IMR-90 (cell line): ENCODE measurements at regions not wholly inside any gene's neighbourhood (a gene's known extent, or its start where the extent isn't known, plus 50 kb on each side); places are given as distances from the start of the nearest gene placed in this dataset.

Experiments used
- ATAC-seq: fragments of 200-7000 bp; cut with Tn5 transposase; 2 replicates; pipeline ENCODE4 v1.9.1; 2020; ENCODE audit warnings: low read depth, mild to moderate bottlenecking, moderate library complexity
- BruUV-seq: library from RNA; stranded (reverse); fragments of 400-500 nt; replicated peaks from 2 replicates; lab custom pipeline; 2021; lab: Mats Ljungman, UMichigan
- CTCF ChIA-PET: fragments of 300-600 bp; formaldehyde crosslinking; extraction: SDS; loops from one replicate; lab custom pipeline; 2021; ENCODE audit warnings: antibody characterized with exemption; lab: Yijun Ruan, JAX
- POLR2A ChIA-PET: fragments of 300-600 bp; sonication (Branson Sonifier 250); formaldehyde crosslinking; loops from one replicate; lab custom pipeline; 2022; ENCODE audit warnings: antibody characterized with exemption; ENCODE audit not compliant: unreplicated experiment; lab: Charles Lee
- DNase-seq: peaks from one replicate; pipeline ENCODE4 v3.0.0; 2013
- H2AFZ ChIP-seq: replicated peaks from 2 replicates; pipeline ENCODE3; 2013; ENCODE audit warnings: low read length, mild to moderate bottlenecking; ENCODE audit not compliant: poor library complexity
- H2AK5ac ChIP-seq: 2 replicates; pipeline ENCODE4 v1.6.1; 2013; ENCODE audit warnings: low read depth, low read length, inconsistent platforms
- H2AK9ac ChIP-seq: replicated peaks from 2 replicates; pipeline ENCODE3; 2013; ENCODE audit warnings: mild to moderate bottlenecking, low read depth, low read length, moderate library complexity; ENCODE audit not compliant: poor library complexity
- H2BK120ac ChIP-seq: 2 replicates; pipeline ENCODE4 v1.6.1; 2013; ENCODE audit warnings: low read depth, low read length, inconsistent platforms
- H2BK15ac ChIP-seq: 3 replicates; pipeline ENCODE4 v1.6.1; 2013; ENCODE audit warnings: low read depth, low read length, inconsistent platforms
- H2BK20ac ChIP-seq: 2 replicates; pipeline ENCODE4 v1.6.1; 2013; ENCODE audit warnings: low read depth, mild to moderate bottlenecking, inconsistent platforms, low read length, moderate library complexity
- H2BK5ac ChIP-seq: 2 replicates; pipeline ENCODE4 v1.6.1; 2013; ENCODE audit warnings: mild to moderate bottlenecking, low read depth, low read length, inconsistent platforms; ENCODE audit not compliant: poor library complexity, severe bottlenecking
- H3K14ac ChIP-seq: replicated peaks from 2 replicates; pipeline ENCODE4 v1.6.1; 2013; ENCODE audit warnings: low read depth, low read length, inconsistent platforms
- H3K18ac ChIP-seq: 2 replicates; pipeline ENCODE4 v1.6.1; 2013; ENCODE audit warnings: low read depth, low read length, control low read depth
- H3K23ac ChIP-seq: 2 replicates; pipeline ENCODE4 v1.6.1; 2013; ENCODE audit warnings: low read depth, low read length, inconsistent platforms
- H3K27ac ChIP-seq: 2 replicates; pipeline ENCODE4 v1.5.1; 2013; ENCODE audit warnings: mild to moderate bottlenecking, control low read depth, low read length; ENCODE audit not compliant: insufficient read depth
- H3K27me3 ChIP-seq: 2 replicates; pipeline ENCODE4 v1.6.1; 2013; ENCODE audit warnings: low read length; ENCODE audit not compliant: control insufficient read depth, insufficient read depth
- H3K36me3 ChIP-seq: 2 replicates; pipeline ENCODE4 v1.6.1; 2013; ENCODE audit warnings: low read length, mixed read lengths; ENCODE audit not compliant: control insufficient read depth, insufficient read depth
- H3K4ac ChIP-seq: 2 replicates; pipeline ENCODE4 v1.6.1; 2013; ENCODE audit warnings: low read depth, low read length, inconsistent platforms
- H3K4me1 ChIP-seq: 2 replicates; pipeline ENCODE4 v1.6.1; 2013; ENCODE audit warnings: low read length, mixed read lengths; ENCODE audit not compliant: control insufficient read depth, insufficient read depth
- H3K4me2 ChIP-seq: 2 replicates; pipeline ENCODE4 v1.6.1; 2013; ENCODE audit warnings: low read depth, mild to moderate bottlenecking, control low read depth, low read length, moderate library complexity
- H3K4me3 ChIP-seq: 2 replicates; pipeline ENCODE4 v1.5.1; 2013; ENCODE audit warnings: low read depth, mild to moderate bottlenecking, control low read depth, low read length, moderate library complexity; ENCODE audit not compliant: insufficient read depth
- H3K56ac ChIP-seq: 2 replicates; pipeline ENCODE4 v1.6.1; 2013; ENCODE audit warnings: low read length, inconsistent platforms; ENCODE audit not compliant: insufficient read depth; ENCODE audit errors: extremely low read depth
- H3K79me1 ChIP-seq, 2 experiments: 2 replicates each; pipeline ENCODE4 v1.6.1; 2013; ENCODE audit warnings: low read length in 2 of 2, inconsistent platforms in 1 of 2, low read depth in 1 of 2
- H3K9ac ChIP-seq: 2 replicates; pipeline ENCODE4 v1.6.1; 2013; ENCODE audit warnings: low read depth, low read length, control low read depth
- H3K9me1 ChIP-seq: 2 replicates; pipeline ENCODE4 v1.6.1; 2013; ENCODE audit warnings: low read length, inconsistent platforms; ENCODE audit not compliant: insufficient read depth
- H3K9me3 ChIP-seq: 2 replicates; pipeline ENCODE4 v1.6.1; 2013; ENCODE audit warnings: low read length; ENCODE audit not compliant: control insufficient read depth, insufficient read depth
- H4K20me1 ChIP-seq: 2 replicates; pipeline ENCODE4 v1.6.1; 2013; ENCODE audit warnings: low read length, inconsistent platforms; ENCODE audit not compliant: insufficient read depth
- H4K5ac ChIP-seq: 2 replicates; pipeline ENCODE4 v1.6.1; 2013; ENCODE audit warnings: mild to moderate bottlenecking, low read depth, low read length, control low read depth
- H4K8ac ChIP-seq, 2 experiments: 2 replicates each; pipeline ENCODE4 v1.6.1; 2013; ENCODE audit warnings: low read depth in 2 of 2, low read length in 2 of 2, control low read depth in 1 of 2, inconsistent platforms in 1 of 2
- H4K91ac ChIP-seq: 2 replicates; pipeline ENCODE4 v1.6.1; 2013; ENCODE audit warnings: low read depth, low read length, inconsistent platforms; ENCODE audit not compliant: insufficient read depth
- BHLHE40 ChIP-seq: fragments of 150-350 bp; IDR thresholded peaks from 2 replicates; pipeline ENCODE4 v1.6.1; 2016; ENCODE audit warnings: mild to moderate bottlenecking, low read depth, low read length
- CEBPB ChIP-seq: IDR thresholded peaks from 2 replicates; pipeline ENCODE4 v1.6.1; 2012; ENCODE audit warnings: low read depth, low read length, improper control_type of control experiment
- CHD1 ChIP-seq: IDR thresholded peaks from 2 replicates; pipeline ENCODE4 v1.6.1; 2012; ENCODE audit warnings: low read depth, low read length, improper control_type of control experiment
- CTCF ChIP-seq: conservative IDR thresholded peaks from 2 replicates; pipeline ENCODE4 v1.5.1; 2012; ENCODE audit warnings: mild to moderate bottlenecking, low read depth, low read length, improper control_type of control experiment
- ELK1 ChIP-seq: fragments of 150-350 bp; IDR thresholded peaks from 2 replicates; pipeline ENCODE4 v1.6.1; 2016; ENCODE audit warnings: low read depth, mild to moderate bottlenecking, low read length, moderate library complexity, borderline replicate concordance
- FOS ChIP-seq: fragments of 150-350 bp; IDR thresholded peaks from 2 replicates; pipeline ENCODE4 v1.6.1; 2016; ENCODE audit warnings: low read depth, low read length
- MAFK ChIP-seq: IDR thresholded peaks from 2 replicates; pipeline ENCODE4 v1.6.1; 2012; ENCODE audit warnings: low read depth, low read length, improper control_type of control experiment
- MAZ ChIP-seq: IDR thresholded peaks from 2 replicates; pipeline ENCODE4 v1.6.1; 2012; ENCODE audit warnings: low read depth, mild to moderate bottlenecking, low read length, improper control_type of control experiment, moderate library complexity, borderline replicate concordance
- MXI1 ChIP-seq: IDR thresholded peaks from 2 replicates; pipeline ENCODE4 v1.6.1; 2012; ENCODE audit warnings: low read depth, mild to moderate bottlenecking, low read length, moderate library complexity, borderline replicate concordance
- NFE2L2 ChIP-seq: fragments of 150-350 bp; IDR thresholded peaks from 2 replicates; pipeline ENCODE4 v1.6.1; 2016; ENCODE audit warnings: low read depth, mild to moderate bottlenecking, low read length
- POLR2A ChIP-seq: IDR thresholded peaks from 2 replicates; pipeline ENCODE4 v1.6.1; 2012; ENCODE audit warnings: mild to moderate bottlenecking, low read depth, low read length
- RAD21 ChIP-seq: IDR thresholded peaks from 2 replicates; pipeline ENCODE4 v1.6.1; 2012; ENCODE audit warnings: low read length, improper control_type of control experiment
- RCOR1 ChIP-seq: IDR thresholded peaks from 2 replicates; pipeline ENCODE4 v1.6.1; 2012; ENCODE audit warnings: mild to moderate bottlenecking, low read length, improper control_type of control experiment; ENCODE audit not compliant: insufficient replicate concordance
- RFX5 ChIP-seq: IDR thresholded peaks from 2 replicates; pipeline ENCODE4 v1.8.0; 2012; ENCODE audit warnings: low read depth, mild to moderate bottlenecking, low read length, moderate library complexity
- SMC3 ChIP-seq: fragments of 150-350 bp; IDR thresholded peaks from 2 replicates; pipeline ENCODE4 v1.6.1; 2016; ENCODE audit warnings: low read depth, mild to moderate bottlenecking, antibody characterized with exemption, low read length, moderate library complexity
- USF2 ChIP-seq: fragments of 150-350 bp; IDR thresholded peaks from 2 replicates; pipeline ENCODE4 v1.6.1; 2017; ENCODE audit warnings: mild to moderate bottlenecking, antibody characterized with exemption, low read length, low read depth
- WGBS, 2 experiments: methylation state at CpG; one replicate each; pipeline versions ENCODE4 v1.1.5 to v1.1.7; 2013; ENCODE audit warnings: missing lambda C conversion rate in 2 of 2; ENCODE audit not compliant: insufficient read length in 1 of 2; ENCODE audit errors: extremely low coverage in 2 of 2; 5-methylcytosine and 5-hydroxymethylcytosine counted together
- dilution Hi-C: fragments of 300-500 bp; cut with HindIII; formaldehyde crosslinking; loops from one replicate; pipeline ENCODE4 v1.14.3; 2018; ENCODE audit warnings: low sequenced_read_pairs; ENCODE audit not compliant: unreplicated experiment
- in situ Hi-C: fragments of 300-500 bp; cut with MboI; formaldehyde crosslinking; loops from 3 replicates; pipeline ENCODE4 v1.14.3; 2019; ENCODE audit warnings: low sequenced_read_pairs, inconsistent platforms, mixed read lengths
- intact Hi-C: fragments of 100-400 bp; cut with micrococcal nuclease; formaldehyde crosslinking; loops from 2 replicates; pipeline ENCODE4 v1.10.0; 2022

GRCh38 chr15:29170521-29170920, 99.1 kb downstream of the NSMCE3 start:
- Histone ChIP-seq H4K91ac (no peak overlapping the region), H3K9me1 (no peaks in the 10 kb centered on the region), H4K20me1 (no peaks in the 10 kb centered on the region), H2AK9ac (no peak overlapping the region), H4K8ac (no peak overlapping the region), H3K27ac (no peak overlapping the region), H3K79me1 (no peaks in the 10 kb centered on the region), H3K36me3 (no peaks in the 10 kb centered on the region), H4K5ac (no peak overlapping the region), H3K18ac (no peak overlapping the region), H2BK120ac (no peak overlapping the region), H2AK5ac (no peak overlapping the region), H3K4me1 (no peaks in the 10 kb centered on the region), H3K9me3 (no peaks in the 10 kb centered on the region), H3K4ac (no peak overlapping the region), H3K4me3 (no peak overlapping the region), H2BK5ac (no peak overlapping the region), H3K4me2 (no peak overlapping the region), H3K56ac (no peak overlapping the region), H3K27me3 (peaks cover 2% of the 10 kb centered on the region; the same call in 1 of the 2 replicates), H2AFZ (no peak overlapping the region), H2BK20ac (no peak overlapping the region), H3K14ac (no peak overlapping the region), H3K23ac (no peak overlapping the region), H3K9ac (no peak overlapping the region), H2BK15ac (no peak overlapping the region)
- no CpG with 5 or more reads among the region's 3 CpGs for WGBS, 2 experiments
- DNase-seq (no peak), ATAC-seq (no peak)
- TF ChIP-seq MXI1: no peak
- no peak for TF ChIP-seq POLR2A
- no peak for TF ChIP-seq FOS
- TF ChIP-seq SMC3: no peak
- no peak for TF ChIP-seq ELK1
- TF ChIP-seq RAD21: no peak
- no peak for TF ChIP-seq MAFK
- no peak for TF ChIP-seq CTCF
- TF ChIP-seq BHLHE40: no peak
- no peak for TF ChIP-seq USF2
- TF ChIP-seq RCOR1: no peak
- TF ChIP-seq CEBPB: no peak
- no peak for TF ChIP-seq MAZ
- no peak for TF ChIP-seq NFE2L2
- TF ChIP-seq RFX5: no peak
- no peak for TF ChIP-seq CHD1
- dilution Hi-C loops: no loop called here
- ChIA-PET POLR2A (no interaction called here), CTCF (no interaction called here)
- no TSS peak for BruUV-seq
- in situ Hi-C loops: no loop called here
- intact Hi-C loops: no loop called here
